K562 (cell line): ENCODE measurements at regions not wholly inside any gene's neighbourhood (a gene's known extent, or its start where the extent isn't known, plus 50 kb on each side); places are given as distances from the start of the nearest gene placed in this dataset.

Source experiments
- ATAC-seq: fragments of 200-7000 bp; cut with Tn5 transposase; 3 replicates; pipeline ENCODE4 v1.9.1; 2020; ENCODE audit warnings: moderate library complexity
- BruUV-seq: library from RNA; stranded (reverse); fragments of 400-500 nt; replicated peaks from 2 replicates; lab custom pipeline; 2021; lab: Mats Ljungman, UMichigan
- CTCF ChIA-PET: fragments of 300-600 bp; formaldehyde crosslinking; extraction: SDS; loops from one replicate; lab custom pipeline; 2021; ENCODE audit warnings: low intra/inter-chr PET ratio; lab: Yijun Ruan, JAX
- POLR2A ChIA-PET: fragments of 300-600, 350-650 bp; sonication (Branson Sonifier 250); formaldehyde crosslinking; extraction: SDS; loops from one replicate; lab custom pipeline; 2021; ENCODE audit warnings: antibody characterized with exemption, inconsistent platforms; lab: Yijun Ruan, JAX
- DNase-seq, 4 experiments: peaks; one replicate each; pipeline versions ENCODE4 v3.0.0 to v3.0.0-alpha.2; 2011 to 2018; ENCODE audit warnings: low spot score in 3 of 4, mixed read lengths in 3 of 4; ENCODE audit errors: extremely low read depth in 1 of 4
- FAIRE-seq: peaks from 2 replicates; lab custom pipeline; 2011; peaks lifted over from hg19 to GRCh38; lab: Jason Lieb, UNC
- H2AFZ ChIP-seq: 2 replicates; pipeline ENCODE4 v1.6.0; 2011; ENCODE audit warnings: low read depth, low read length, control low read depth, inconsistent platforms
- H3K27ac ChIP-seq: fragments of 200-600 bp; 3 replicates; pipeline ENCODE4 v1.8.0; 2011; ENCODE audit warnings: low read depth, mild to moderate bottlenecking, control low read depth, inconsistent platforms, low read length, moderate library complexity, mixed read lengths; ENCODE audit errors: extremely low read depth
- H3K27me3 ChIP-seq, 2 experiments: fragments of 300-600 bp in 1 of 2; 2 replicates in 1 of 2; 3 replicates in 1 of 2; pipeline versions ENCODE4 v1.6.0 to v1.8.0; 2011; ENCODE audit warnings: inconsistent platforms in 2 of 2, low read length in 2 of 2, mild to moderate bottlenecking in 1 of 2, mixed read lengths in 1 of 2, moderate library complexity in 1 of 2; ENCODE audit not compliant: control insufficient read depth in 2 of 2, insufficient read depth in 2 of 2
- H3K36me3 ChIP-seq: fragments of 300-600 bp; 3 replicates; pipeline ENCODE4 v1.8.0; 2011; ENCODE audit warnings: mild to moderate bottlenecking, low read length, inconsistent platforms; ENCODE audit not compliant: control insufficient read depth, insufficient read depth
- H3K4me1 ChIP-seq, 2 experiments: fragments of 200-600 bp in 1 of 2; replicated peaks in 1 of 2; 2 replicates in 1 of 2; 3 replicates in 1 of 2; pipeline versions ENCODE4 v1.5.1 to v1.8.0; 2011; ENCODE audit warnings: inconsistent platforms in 2 of 2, low read length in 2 of 2, mild to moderate bottlenecking in 1 of 2, mixed read lengths in 1 of 2, moderate library complexity in 1 of 2; ENCODE audit not compliant: control insufficient read depth in 2 of 2, insufficient read depth in 2 of 2
- H3K4me2 ChIP-seq: 2 replicates; pipeline ENCODE4 v1.6.1; 2011; ENCODE audit warnings: low read length, control low read depth, inconsistent platforms, mixed read lengths; ENCODE audit not compliant: insufficient read depth
- H3K4me3 ChIP-seq: fragments of 200-600 bp; sonication (generic), shearing (Covaris generic); 2 replicates; pipeline ENCODE4 v1.5.1; 2016; ENCODE audit warnings: control low read depth, inconsistent platforms
- H3K79me2 ChIP-seq: fragments of 200-600 bp; 3 replicates; pipeline ENCODE4 v1.8.0; 2011; ENCODE audit warnings: low read length, inconsistent platforms; ENCODE audit not compliant: control insufficient read depth, insufficient read depth
- H3K9ac ChIP-seq, 2 experiments: 2 replicates each; pipeline versions ENCODE4 v1.6.0 to v1.6.1; 2011; ENCODE audit warnings: low read depth in 2 of 2, low read length in 2 of 2, control low read depth in 1 of 2, inconsistent platforms in 1 of 2, mild to moderate bottlenecking in 1 of 2, mixed read lengths in 1 of 2; ENCODE audit not compliant: insufficient read depth in 1 of 2
- H3K9me1 ChIP-seq: one replicate; pipeline ENCODE4 v1.6.0; 2011; ENCODE audit warnings: inconsistent platforms, mild to moderate bottlenecking, low read length, moderate library complexity; ENCODE audit not compliant: control insufficient read depth, insufficient read depth
- H3K9me3 ChIP-seq: replicated peaks from 2 replicates; pipeline ENCODE4 v1.5.1; 2011; ENCODE audit warnings: low read depth, low read length, inconsistent platforms; ENCODE audit not compliant: control insufficient read depth, insufficient read depth
- H4K20me1 ChIP-seq: replicated peaks from 2 replicates; pipeline ENCODE4 v1.6.1; 2011; ENCODE audit warnings: low read length, inconsistent platforms, mixed read lengths; ENCODE audit not compliant: control insufficient read depth, insufficient read depth
- ARNT ChIP-seq, 2 experiments: fragments of 450-650 bp; IDR thresholded peaks; 2 replicates each; pipeline ENCODE4 v1.6.1; 2016; ENCODE audit warnings: mild to moderate bottlenecking in 1 of 2
- C11orf30 ChIP-seq: fragments of 450-650 bp; IDR thresholded peaks from 2 replicates; pipeline ENCODE4 v1.6.1; 2016; ENCODE audit warnings: low read depth, mild to moderate bottlenecking
- CTCF ChIP-seq, 3 experiments: IDR thresholded peaks in 2 of 3; conservative IDR thresholded peaks in 1 of 3; 2 replicates each; pipeline ENCODE4 v1.5.1; 2011 to 2012; ENCODE audit warnings: low read length in 3 of 3, mild to moderate bottlenecking in 3 of 3, control low read depth in 2 of 3, improper control_type of control experiment in 1 of 3, inconsistent platforms in 1 of 3, low read depth in 1 of 3, mixed read lengths in 1 of 3, moderate library complexity in 1 of 3; ENCODE audit not compliant: insufficient read depth in 2 of 3
- FOXJ2 ChIP-seq: fragments of 200-800 bp; sonication (Bioruptor generic); IDR thresholded peaks from 2 replicates; pipeline ENCODE4 v1.6.1; 2016; ENCODE audit warnings: missing genetic modification characterization, missing compliant biosample characterization
- MAFF ChIP-seq: IDR thresholded peaks from 2 replicates; pipeline ENCODE4 v1.6.1; 2012; ENCODE audit warnings: low read length, improper control_type of control experiment
- MAFG ChIP-seq: fragments of 450-650 bp; conservative IDR thresholded peaks from 2 replicates; pipeline ENCODE4 v1.6.1; 2016; ENCODE audit warnings: missing genetic modification characterization, missing compliant biosample characterization
- MAFK ChIP-seq: IDR thresholded peaks from 2 replicates; pipeline ENCODE4 v1.6.1; 2011; ENCODE audit warnings: low read length, improper control_type of control experiment
- MEF2D ChIP-seq: conservative IDR thresholded peaks from 2 replicates; pipeline ENCODE4 v1.6.1; 2016; ENCODE audit warnings: low read depth, missing genetic modification characterization, missing compliant biosample characterization
- MYBL2 ChIP-seq, 2 experiments: fragments of 450-650 bp in 1 of 2; sonication (generic) in 1 of 2; formaldehyde crosslinking in 1 of 2; IDR thresholded peaks; 2 replicates each; pipeline versions ENCODE4 v1.6.1 to v1.8.1; 2017 to 2022; ENCODE audit warnings: borderline replicate concordance in 1 of 2, inconsistent platforms in 1 of 2, low read depth in 1 of 2, mild to moderate bottlenecking in 1 of 2, missing genetic modification reagents in 1 of 2, moderate library complexity in 1 of 2
- NCOA6 ChIP-seq: fragments of 450-650 bp; IDR thresholded peaks from 2 replicates; pipeline ENCODE4 v1.6.1; 2017; ENCODE audit warnings: mild to moderate bottlenecking
- NFATC3 ChIP-seq: fragments of 450-650 bp; IDR thresholded peaks from 2 replicates; pipeline ENCODE4 v1.6.1; 2017; ENCODE audit warnings: mild to moderate bottlenecking
- NFE2 ChIP-seq: IDR thresholded peaks from 2 replicates; pipeline ENCODE4 v1.6.1; 2014; ENCODE audit warnings: antibody characterized with exemption, low read depth
- NFRKB ChIP-seq: fragments of 450-650 bp; IDR thresholded peaks from 2 replicates; pipeline ENCODE4 v1.6.1; 2016; ENCODE audit warnings: low read depth
- POLR2G ChIP-seq: fragments of 200-400 bp; formaldehyde crosslinking; IDR thresholded peaks from 2 replicates; pipeline ENCODE4 v1.6.1; 2017; ENCODE audit warnings: low read depth, mild to moderate bottlenecking, antibody characterized with exemption, low read length, moderate library complexity
- RBM34 ChIP-seq: fragments of 200-400 bp; formaldehyde crosslinking; IDR thresholded peaks from 2 replicates; pipeline ENCODE4 v1.6.1; 2018; ENCODE audit warnings: low read length, borderline replicate concordance; ENCODE audit not compliant: insufficient read depth
- SIRT6 ChIP-seq: IDR thresholded peaks from one replicate; pipeline ENCODE4 v1.6.1; 2012; ENCODE audit warnings: low read depth, mild to moderate bottlenecking, control low read depth, inconsistent platforms, low read length, moderate library complexity
- SIX5 ChIP-seq, 2 experiments: IDR thresholded peaks; 2 replicates each; pipeline ENCODE4 v1.6.1; 2011; ENCODE audit warnings: low read length in 2 of 2, borderline replicate concordance in 1 of 2, low read depth in 1 of 2, mild to moderate bottlenecking in 1 of 2, moderate library complexity in 1 of 2; ENCODE audit not compliant: insufficient read depth in 1 of 2
- SP1 ChIP-seq: sonication (generic); formaldehyde crosslinking; IDR thresholded peaks from 2 replicates; pipeline ENCODE4 v1.8.1; 2022; ENCODE audit warnings: mild to moderate bottlenecking, missing genetic modification reagents
- SRSF1 ChIP-seq: fragments of 200-400 bp; formaldehyde crosslinking; IDR thresholded peaks from 2 replicates; pipeline ENCODE4 v1.6.1; 2017; ENCODE audit warnings: mild to moderate bottlenecking, low read depth, low read length, moderate library complexity
- YBX1 ChIP-seq: fragments of 450-650 bp; IDR thresholded peaks from 2 replicates; pipeline ENCODE4 v1.7.1; 2016; ENCODE audit warnings: mild to moderate bottlenecking
- ZFP91 ChIP-seq: sonication (generic); formaldehyde crosslinking; IDR thresholded peaks from 2 replicates; pipeline ENCODE4 v1.8.0; 2022; ENCODE audit warnings: mild to moderate bottlenecking, missing genetic modification reagents
- ZNF175 ChIP-seq: fragments of 200-800 bp; sonication (Bioruptor generic); IDR thresholded peaks from 2 replicates; pipeline ENCODE4 v1.6.1; 2016; ENCODE audit warnings: low read depth, mild to moderate bottlenecking, missing genetic modification characterization, missing compliant biosample characterization
- ZNF316 ChIP-seq: fragments of 450-650 bp; IDR thresholded peaks from 2 replicates; pipeline ENCODE4 v1.6.1; 2016
- WGBS: fragments of 100-300 bp; shearing (Covaris generic); methylation state at CpG from one replicate; pipeline ENCODE4 v1.1.6; 2016; ENCODE audit warnings: low coverage, mixed read lengths; ENCODE audit not compliant: insufficient coverage; ENCODE audit errors: missing lambda C conversion rate; 5-methylcytosine and 5-hydroxymethylcytosine counted together
- in situ Hi-C: fragments of 300-500 bp; cut with MboI; formaldehyde crosslinking; loops from 4 replicates; pipeline ENCODE4 v1.15.0; 2018; ENCODE audit warnings: inconsistent platforms, mixed read lengths
- intact Hi-C: fragments of 100-400 bp; cut with micrococcal nuclease; formaldehyde crosslinking; loops from 2 replicates; pipeline ENCODE4 v1.14.2; 2022

GRCh38 chr4:178173771-178174170 lies 731.5 kb upstream of the AGA start:
- Histone ChIP-seq H3K9me1 (no peaks in the 10 kb centered on the region), H3K36me3 (no peaks in the 10 kb centered on the region), H2AFZ (no peak overlapping the region), H3K79me2 (no peaks in the 10 kb centered on the region), H3K4me2 (no peak overlapping the region), H4K20me1 (no peaks in the 10 kb centered on the region), H3K27ac (no peak overlapping the region), H3K9ac (no peak overlapping the region), H3K9me3 (no peaks in the 10 kb centered on the region), H3K27me3 (no peaks in the 10 kb centered on the region), H3K4me1 (no peaks in the 10 kb centered on the region), H3K4me3 (no peak overlapping the region)
- intact Hi-C loops, result no loop called here
- peak; percentile 90 for TF ChIP-seq MAFK
- TF ChIP-seq SRSF1, result no peak
- peak; percentile 72; the same call in 1 of the 2 replicates for TF ChIP-seq C11orf30
- TF ChIP-seq MAFG, result peak; percentile 83
- TF ChIP-seq NFATC3, result no peak
- peak; percentile 84 for TF ChIP-seq MAFF
- peak; percentile 87 for TF ChIP-seq ZNF316
- TF ChIP-seq CTCF (IDR thresholded peaks at IDR 0.05 in 2 of 3, conservative IDR thresholded peaks at IDR 0.05 in 1 of 3; ENCODE audit: insufficient read depth in 2 of 3, low read depth in 1 of 3, low read length in 3 of 3), result no peak
- TF ChIP-seq ZNF175 (CRISPR knock-in tag), result no peak
- TF ChIP-seq SIRT6, result no peak
- TF ChIP-seq ZFP91, result no peak
- TF ChIP-seq MYBL2 (IDR thresholded peaks at IDR 0.05; ENCODE audit: low read depth), result no peak
- TF ChIP-seq MYBL2 (CRISPR knock-in tag; IDR thresholded peaks at IDR 0.05; ENCODE audit: borderline replicate concordance), result no peak
- no peak for TF ChIP-seq POLR2G
- TF ChIP-seq SP1 (CRISPR knock-in tag), result no peak
- no peak for TF ChIP-seq RBM34
- TF ChIP-seq MEF2D, result no peak
- TF ChIP-seq FOXJ2, result no peak
- TF ChIP-seq NCOA6, result no peak
- TF ChIP-seq NFRKB, result no peak
- TF ChIP-seq SIX5 (IDR thresholded peaks at IDR 0.05; ENCODE audit: borderline replicate concordance in 1 of 2, insufficient read depth in 1 of 2, low read depth in 1 of 2, low read length in 2 of 2), result no peak
- no peak for TF ChIP-seq YBX1
- TF ChIP-seq ARNT (IDR thresholded peaks at IDR 0.05), result no peak
- no peak for TF ChIP-seq NFE2
- CTCF ChIA-PET, result no interaction called here
- ATAC-seq, result no peak
- in situ Hi-C loops, result no loop called here
- DNase-seq, result no peak
- WGBS, result 1% methylated on average over 6 of the region's 6 CpGs
- POLR2A ChIA-PET, result no interaction called here
- no peak for FAIRE-seq
- no TSS peak for BruUV-seq
